ENCODE measurements at regions not wholly inside any gene's neighbourhood (a gene's known extent, or its start where the extent isn't known, plus 50 kb on each side); places are given as distances from the start of the nearest gene placed in this dataset.

- TF ChIP-seq, protein P1, sequence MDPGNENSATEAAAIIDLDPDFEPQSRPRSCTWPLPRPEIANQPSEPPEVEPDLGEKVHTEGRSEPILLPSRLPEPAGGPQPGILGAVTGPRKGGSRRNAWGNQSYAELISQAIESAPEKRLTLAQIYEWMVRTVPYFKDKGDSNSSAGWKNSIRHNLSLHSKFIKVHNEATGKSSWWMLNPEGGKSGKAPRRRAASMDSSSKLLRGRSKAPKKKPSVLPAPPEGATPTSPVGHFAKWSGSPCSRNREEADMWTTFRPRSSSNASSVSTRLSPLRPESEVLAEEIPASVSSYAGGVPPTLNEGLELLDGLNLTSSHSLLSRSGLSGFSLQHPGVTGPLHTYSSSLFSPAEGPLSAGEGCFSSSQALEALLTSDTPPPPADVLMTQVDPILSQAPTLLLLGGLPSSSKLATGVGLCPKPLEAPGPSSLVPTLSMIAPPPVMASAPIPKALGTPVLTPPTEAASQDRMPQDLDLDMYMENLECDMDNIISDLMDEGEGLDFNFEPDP (CRISPR knock-in tag; conservative IDR thresholded peaks at IDR 0.05), result no peak
- TF ChIP-seq ZNF383 (CRISPR knock-in tag; IDR thresholded peaks at IDR 0.05; ENCODE audit: borderline replicate concordance) (no peak), ZNF737 (CRISPR knock-in tag; IDR thresholded peaks at IDR 0.05; ENCODE audit: borderline replicate concordance) (no peak), FOXP4 (CRISPR knock-in tag; IDR thresholded peaks at IDR 0.05) (peak; percentile 67), NCOA5 (CRISPR knock-in tag; IDR thresholded peaks at IDR 0.05) (no peak), PRDM15 (CRISPR knock-in tag; IDR thresholded peaks at IDR 0.05) (no peak), ZNF652 (CRISPR knock-in tag; IDR thresholded peaks at IDR 0.05; ENCODE audit: borderline replicate concordance, low read depth) (peak; percentile 50; the same call in 1 of the 2 replicates), TEAD3 (CRISPR knock-in tag; optimal IDR thresholded peaks at IDR 0.05; ENCODE audit: borderline replicate concordance) (no peak), ZNF644 (CRISPR knock-in tag; IDR thresholded peaks at IDR 0.05; ENCODE audit: low read depth) (peak; percentile 80), BRF2 (CRISPR knock-in tag; IDR thresholded peaks at IDR 0.05) (no peak), GLI4 (CRISPR knock-in tag; IDR thresholded peaks at IDR 0.05; ENCODE audit: borderline replicate concordance) (no peak), ZNF740 (CRISPR knock-in tag; IDR thresholded peaks at IDR 0.05) (no peak), ZNF124 (CRISPR knock-in tag; IDR thresholded peaks at IDR 0.05) (no peak), SMC3 (IDR thresholded peaks at IDR 0.05; ENCODE audit: low read length) (no peak)
- TF ChIP-seq, protein P2, sequence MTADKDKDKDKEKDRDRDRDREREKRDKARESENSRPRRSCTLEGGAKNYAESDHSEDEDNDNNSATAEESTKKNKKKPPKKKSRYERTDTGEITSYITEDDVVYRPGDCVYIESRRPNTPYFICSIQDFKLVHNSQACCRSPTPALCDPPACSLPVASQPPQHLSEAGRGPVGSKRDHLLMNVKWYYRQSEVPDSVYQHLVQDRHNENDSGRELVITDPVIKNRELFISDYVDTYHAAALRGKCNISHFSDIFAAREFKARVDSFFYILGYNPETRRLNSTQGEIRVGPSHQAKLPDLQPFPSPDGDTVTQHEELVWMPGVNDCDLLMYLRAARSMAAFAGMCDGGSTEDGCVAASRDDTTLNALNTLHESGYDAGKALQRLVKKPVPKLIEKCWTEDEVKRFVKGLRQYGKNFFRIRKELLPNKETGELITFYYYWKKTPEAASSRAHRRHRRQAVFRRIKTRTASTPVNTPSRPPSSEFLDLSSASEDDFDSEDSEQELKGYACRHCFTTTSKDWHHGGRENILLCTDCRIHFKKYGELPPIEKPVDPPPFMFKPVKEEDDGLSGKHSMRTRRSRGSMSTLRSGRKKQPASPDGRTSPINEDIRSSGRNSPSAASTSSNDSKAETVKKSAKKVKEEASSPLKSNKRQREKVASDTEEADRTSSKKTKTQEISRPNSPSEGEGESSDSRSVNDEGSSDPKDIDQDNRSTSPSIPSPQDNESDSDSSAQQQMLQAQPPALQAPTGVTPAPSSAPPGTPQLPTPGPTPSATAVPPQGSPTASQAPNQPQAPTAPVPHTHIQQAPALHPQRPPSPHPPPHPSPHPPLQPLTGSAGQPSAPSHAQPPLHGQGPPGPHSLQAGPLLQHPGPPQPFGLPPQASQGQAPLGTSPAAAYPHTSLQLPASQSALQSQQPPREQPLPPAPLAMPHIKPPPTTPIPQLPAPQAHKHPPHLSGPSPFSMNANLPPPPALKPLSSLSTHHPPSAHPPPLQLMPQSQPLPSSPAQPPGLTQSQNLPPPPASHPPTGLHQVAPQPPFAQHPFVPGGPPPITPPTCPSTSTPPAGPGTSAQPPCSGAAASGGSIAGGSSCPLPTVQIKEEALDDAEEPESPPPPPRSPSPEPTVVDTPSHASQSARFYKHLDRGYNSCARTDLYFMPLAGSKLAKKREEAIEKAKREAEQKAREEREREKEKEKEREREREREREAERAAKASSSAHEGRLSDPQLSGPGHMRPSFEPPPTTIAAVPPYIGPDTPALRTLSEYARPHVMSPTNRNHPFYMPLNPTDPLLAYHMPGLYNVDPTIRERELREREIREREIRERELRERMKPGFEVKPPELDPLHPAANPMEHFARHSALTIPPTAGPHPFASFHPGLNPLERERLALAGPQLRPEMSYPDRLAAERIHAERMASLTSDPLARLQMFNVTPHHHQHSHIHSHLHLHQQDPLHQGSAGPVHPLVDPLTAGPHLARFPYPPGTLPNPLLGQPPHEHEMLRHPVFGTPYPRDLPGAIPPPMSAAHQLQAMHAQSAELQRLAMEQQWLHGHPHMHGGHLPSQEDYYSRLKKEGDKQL (CRISPR knock-in tag; IDR thresholded peaks at IDR 0.05; ENCODE audit: low read depth), result no peak
- TF ChIP-seq, protein P3, sequence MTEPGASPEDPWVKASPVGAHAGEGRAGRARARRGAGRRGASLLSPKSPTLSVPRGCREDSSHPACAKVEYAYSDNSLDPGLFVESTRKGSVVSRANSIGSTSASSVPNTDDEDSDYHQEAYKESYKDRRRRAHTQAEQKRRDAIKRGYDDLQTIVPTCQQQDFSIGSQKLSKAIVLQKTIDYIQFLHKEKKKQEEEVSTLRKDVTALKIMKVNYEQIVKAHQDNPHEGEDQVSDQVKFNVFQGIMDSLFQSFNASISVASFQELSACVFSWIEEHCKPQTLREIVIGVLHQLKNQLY (CRISPR knock-in tag; IDR thresholded peaks at IDR 0.05), result peak; percentile 73
Observed at GRCh38 chr11:129248618-129249017, 56.5 kb upstream of the ARHGAP32 start (continued).

Data from HepG2 (cell line).